Activated T-cell treated with anti-CD3 and anti-CD28 coated beads for 48 hours (primary cell): ENCODE measurements at regions not wholly inside any gene's neighbourhood (a gene's known extent, or its start where the extent isn't known, plus 50 kb on each side); places are given as distances from the start of the nearest gene placed in this dataset.
"Not testable (repeated sequence)": the region's sequence is repeated elsewhere in the genome, so short reads cannot be mapped to it uniquely, and the experiment has no call there.

Experiments used
- DNase-seq: peaks from one replicate; pipeline ENCODE4 v3.0.0-alpha.2; 2020; ENCODE audit warnings: low read depth

DNA sequence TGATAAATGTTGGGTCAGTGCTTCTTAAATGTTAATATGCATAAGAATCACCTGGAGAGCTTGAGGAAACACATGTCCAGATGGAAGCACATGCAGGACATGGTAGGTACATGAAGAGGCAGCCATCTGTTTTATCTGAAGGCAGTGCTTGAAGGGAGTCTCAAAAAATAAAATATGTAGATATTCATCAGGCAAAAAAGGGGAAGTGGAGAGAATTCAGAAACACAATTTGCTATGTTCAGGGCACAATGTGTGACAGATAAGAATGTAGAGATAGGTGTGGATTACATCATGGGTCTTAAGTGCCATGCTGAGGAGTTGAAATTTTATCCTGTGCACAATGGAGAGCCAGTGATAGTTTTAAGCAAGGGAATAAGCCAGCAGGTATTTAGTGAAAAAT lies 59.6 kb upstream of the CASK start:
- no peak for DNase-seq

- no peak for DNase-seq
Measured at GRCh38 chrX:41981481-41982013, 58.2 kb upstream of the CASK start.

DNA sequence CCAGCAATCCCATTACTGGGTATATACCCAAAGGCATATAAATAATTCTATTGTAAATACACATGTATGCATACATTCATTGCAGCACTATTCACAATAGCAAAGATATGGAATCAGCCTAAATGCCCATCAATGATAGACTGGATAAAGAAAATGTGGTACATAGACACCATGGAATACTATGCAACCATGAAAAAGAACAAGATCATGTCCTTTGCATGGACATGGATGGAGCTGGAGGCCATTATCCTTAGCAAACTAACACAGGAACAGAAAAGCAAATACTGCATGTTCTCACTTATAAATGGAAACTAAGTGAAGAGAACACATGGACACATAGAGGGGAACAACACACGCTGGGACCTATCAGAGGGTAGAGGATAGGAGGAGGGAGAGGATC lies 51.3 kb upstream of the CASK start:
- DNase-seq, result not testable (repeated sequence)

DNA sequence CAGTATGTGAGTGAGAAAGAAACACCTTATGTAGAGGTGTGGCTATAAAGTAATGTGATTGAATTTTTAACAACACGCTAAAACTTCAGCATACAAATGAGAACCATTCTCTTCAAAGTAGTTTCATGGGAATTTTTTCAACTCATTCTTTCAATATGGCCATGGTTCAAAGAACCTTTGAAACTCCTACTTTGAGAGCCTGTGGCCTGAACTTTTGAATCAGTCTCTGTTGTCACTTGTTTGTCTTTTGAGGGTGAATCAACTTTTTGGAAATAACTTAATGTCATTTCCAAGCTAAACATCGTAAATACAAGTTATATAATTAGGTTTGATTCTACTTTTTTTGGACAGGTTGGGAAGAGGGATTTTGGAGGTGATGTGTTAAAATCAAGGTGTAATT lies 49.9 kb upstream of the CASK start:
- DNase-seq, result no peak
